DMS 273 treated with DMSO at 0.1 percent for 48 hours (cell line): ENCODE measurements at regions not wholly inside any gene's neighbourhood (a gene's known extent, or its start where the extent isn't known, plus 50 kb on each side); places are given as distances from the start of the nearest gene placed in this dataset.

Source experiments
- DNase-seq: peaks from one replicate; lab custom pipeline; 2025; lab: John Stamatoyannopoulos, UW

DNA sequence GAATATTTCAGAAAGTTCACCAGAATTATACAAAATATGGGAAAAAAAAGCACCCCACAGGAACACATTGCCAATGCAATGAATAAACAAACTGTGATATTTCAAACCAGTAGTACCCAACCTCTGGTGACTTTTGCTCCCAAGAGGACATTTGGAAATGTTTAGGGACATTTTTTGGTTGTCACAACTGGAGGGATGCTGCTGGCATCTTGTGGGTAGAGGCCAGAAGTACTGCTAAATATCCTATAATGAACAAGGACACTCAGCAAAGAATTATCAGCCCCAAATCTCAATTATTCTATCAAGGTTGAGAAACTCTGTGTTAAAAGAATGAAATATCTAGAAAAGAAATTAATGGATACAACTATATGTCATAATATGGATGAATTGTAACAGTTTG, 1334.4 kb upstream of the FLRT2 start:
- DNase-seq, result no peak

DNA sequence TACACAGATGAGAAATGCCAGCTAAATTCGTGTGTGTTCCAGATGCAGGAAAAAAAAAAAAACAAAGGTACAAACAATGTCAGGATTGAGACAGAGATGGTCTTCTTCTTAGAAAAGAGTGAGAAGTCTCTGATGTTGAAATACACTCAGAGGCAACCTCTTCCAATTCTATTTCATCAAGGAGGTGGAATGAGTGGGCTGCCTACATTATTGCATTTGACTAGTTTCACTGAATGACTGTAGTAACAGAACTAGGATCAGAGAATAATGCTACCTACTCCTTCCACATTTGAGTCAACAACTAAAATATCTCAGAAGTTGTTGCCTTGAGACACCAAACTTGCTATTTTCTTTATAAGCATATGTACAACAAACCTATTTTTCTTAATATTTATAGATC, 1332.2 kb upstream of the FLRT2 start:
- no peak for DNase-seq

GRCh38 chr14:84202486-84202885, 1327.5 kb upstream of the FLRT2 start:
- no peak for DNase-seq

- DNase-seq, result no peak
These were observed 1326.0 kb upstream of the FLRT2 start for GRCh38 chr14:84203896-84204295.

- DNase-seq, result no peak
These were observed 1321.5 kb upstream of the FLRT2 start for GRCh38 chr14:84208451-84208850.

DNA sequence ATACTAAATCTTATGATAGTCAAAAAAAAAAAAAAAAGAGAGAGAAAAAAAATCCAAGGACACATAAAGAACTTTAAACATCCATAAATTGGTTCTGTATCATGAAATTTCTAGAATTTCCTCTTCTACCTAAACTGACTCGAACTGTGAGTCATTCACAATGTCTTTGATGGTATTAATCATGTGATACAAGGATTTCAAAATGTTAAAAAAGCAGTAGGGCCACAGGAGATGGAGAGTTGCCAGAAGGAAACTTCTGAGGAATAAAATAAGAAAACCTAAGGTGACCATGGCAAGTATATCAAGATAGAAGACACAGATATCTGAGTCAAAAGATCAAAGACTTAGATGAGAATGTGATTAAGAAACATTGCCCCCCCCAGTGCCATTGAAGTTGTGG, 1320.9 kb upstream of the FLRT2 start:
- DNase-seq, result no peak

DNA sequence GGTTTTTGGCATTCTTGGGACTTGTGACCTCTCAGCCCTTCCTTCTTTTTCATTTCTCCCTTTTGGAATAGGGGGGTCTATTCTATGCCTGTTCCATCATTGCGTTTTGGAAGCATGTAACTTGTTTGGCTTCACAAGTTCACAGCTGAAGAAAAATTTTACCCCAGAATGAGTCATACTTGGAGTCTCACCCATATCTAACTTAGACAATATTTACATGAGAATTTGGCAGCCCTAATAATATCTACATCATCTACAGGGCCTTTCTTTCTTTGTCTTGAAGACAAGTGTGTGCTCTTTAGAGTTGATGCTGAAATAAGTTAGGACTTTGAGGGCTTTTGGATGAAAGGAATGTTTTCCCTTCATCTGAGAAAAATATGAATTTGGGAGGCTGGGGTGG, 1312.9 kb upstream of the FLRT2 start:
- no peak for DNase-seq

DNA sequence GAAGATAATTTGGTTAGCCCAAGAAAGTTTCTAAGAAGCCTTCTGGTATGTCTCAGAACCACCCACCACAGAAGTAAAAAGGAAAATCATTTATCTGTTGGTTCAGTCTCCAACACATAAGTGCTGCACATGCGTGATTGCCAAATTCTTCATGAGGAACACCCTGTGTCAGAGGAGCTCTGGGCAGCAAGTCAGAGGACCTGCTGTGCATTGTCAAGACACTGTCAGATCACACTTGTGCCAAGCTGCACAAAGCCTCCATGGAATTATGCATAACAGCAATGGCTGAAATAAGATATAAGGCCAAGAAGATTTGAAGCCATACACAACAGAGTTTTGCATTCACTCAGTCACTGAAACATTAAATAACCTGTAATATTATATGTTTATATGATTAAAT, 1304.7 kb upstream of the FLRT2 start:
- DNase-seq, result no peak

DNA sequence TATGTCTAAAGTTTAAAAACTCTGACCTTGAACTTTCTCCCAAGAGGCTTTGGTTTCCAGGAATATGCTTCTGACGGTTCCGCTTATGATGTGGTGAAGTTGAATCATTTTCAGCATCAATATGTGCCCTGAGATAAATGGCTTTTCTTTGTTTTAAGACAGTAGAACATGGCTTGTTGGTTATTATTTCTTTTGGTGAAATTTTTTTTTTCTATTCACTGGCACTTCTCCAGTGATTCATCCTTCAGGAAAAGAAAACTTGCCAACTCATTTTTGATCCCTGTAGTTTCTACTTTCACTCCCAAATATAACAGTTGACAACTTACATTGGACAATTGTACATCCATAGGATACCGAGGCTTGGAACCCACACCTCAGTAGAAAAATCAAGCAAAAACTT, 1301.2 kb upstream of the FLRT2 start:
- no peak for DNase-seq

DNA sequence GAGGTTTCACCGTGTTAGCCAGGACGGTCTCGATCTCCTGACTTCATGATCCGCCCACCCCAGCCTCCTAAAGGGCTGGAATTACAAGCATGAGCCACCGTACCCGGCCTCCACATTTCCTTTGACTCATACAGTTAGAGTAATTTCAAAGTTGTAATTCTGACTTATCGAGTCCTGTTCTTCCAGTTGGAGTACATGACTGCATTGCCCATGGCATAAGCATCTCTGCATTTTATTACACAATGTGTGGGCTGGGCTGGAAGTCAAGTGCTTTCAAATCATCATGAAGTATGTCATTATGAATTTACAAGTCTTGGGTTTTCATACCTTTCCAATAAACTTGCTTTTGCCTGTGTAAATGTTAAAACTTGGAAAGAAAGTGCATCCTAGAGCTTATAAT, 1295.7 kb upstream of the FLRT2 start:
- no peak for DNase-seq

DNA sequence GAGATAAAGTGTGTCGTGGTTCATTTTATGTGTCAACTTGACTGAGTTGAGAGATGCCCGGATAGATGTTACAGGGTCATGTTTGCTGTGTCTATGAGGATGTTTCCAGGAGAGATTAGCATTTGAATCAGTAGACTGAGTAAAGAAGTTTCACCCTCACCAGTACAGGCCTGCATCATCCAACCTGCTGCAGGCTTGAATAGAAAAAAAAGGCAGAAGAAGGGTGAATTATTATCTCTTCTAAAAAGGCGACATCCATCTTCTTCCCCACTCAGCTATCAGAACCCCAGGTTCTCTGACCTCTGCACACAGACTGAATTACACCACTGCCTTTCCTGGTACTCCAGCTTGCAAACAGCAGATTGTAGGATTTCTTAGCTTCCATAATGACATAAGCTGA, 1293.7 kb upstream of the FLRT2 start:
- no peak for DNase-seq

- no peak for DNase-seq
These were observed 1292.1 kb upstream of the FLRT2 start for GRCh38 chr14:84237881-84238280.

- no peak for DNase-seq
These were observed 1282.3 kb upstream of the FLRT2 start for GRCh38 chr14:84247693-84248092.

DNA sequence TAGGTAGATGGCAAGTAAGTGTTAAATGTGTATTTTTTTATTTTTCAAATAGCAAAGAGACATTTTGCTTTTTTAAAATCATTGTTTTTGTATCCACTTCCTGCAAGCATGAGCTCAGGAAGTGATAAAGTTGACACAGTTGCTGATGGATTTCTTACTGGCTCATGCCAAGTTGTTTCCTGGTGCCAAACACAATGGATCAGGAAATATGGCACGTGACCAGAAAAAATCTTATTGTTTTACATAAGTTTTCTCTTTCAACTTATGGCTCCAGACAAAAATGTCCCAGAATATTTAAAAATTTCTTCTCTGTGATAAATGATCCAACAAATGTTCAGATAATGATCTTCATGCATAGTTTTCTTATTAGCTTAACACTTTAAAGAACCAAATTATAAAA, 1279.1 kb upstream of the FLRT2 start:
- no peak for DNase-seq

- no peak for DNase-seq
These were observed 1278.4 kb upstream of the FLRT2 start for GRCh38 chr14:84251411-84252115.

GRCh38 chr14:84252706-84253105, 1277.2 kb upstream of the FLRT2 start:
- no peak for DNase-seq

DNA sequence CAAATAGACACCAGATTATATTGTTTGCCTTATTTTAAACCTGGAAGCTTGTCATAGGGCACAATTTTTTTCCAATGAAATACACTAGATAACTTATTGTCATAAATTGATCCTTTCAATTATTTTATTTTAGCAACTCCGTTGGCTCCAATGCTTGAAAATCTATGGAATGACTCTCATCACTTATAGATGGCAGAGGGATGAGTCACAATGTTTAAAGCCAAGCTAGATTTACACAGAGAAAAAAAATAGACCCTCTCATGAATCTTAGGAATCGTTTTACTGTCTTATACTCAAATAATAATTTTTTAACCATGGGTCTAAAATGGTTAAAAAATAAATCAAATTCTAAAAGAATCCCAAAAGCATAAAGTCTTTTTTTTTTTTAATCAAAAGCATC, 1276.6 kb upstream of the FLRT2 start:
- no peak for DNase-seq

DNA sequence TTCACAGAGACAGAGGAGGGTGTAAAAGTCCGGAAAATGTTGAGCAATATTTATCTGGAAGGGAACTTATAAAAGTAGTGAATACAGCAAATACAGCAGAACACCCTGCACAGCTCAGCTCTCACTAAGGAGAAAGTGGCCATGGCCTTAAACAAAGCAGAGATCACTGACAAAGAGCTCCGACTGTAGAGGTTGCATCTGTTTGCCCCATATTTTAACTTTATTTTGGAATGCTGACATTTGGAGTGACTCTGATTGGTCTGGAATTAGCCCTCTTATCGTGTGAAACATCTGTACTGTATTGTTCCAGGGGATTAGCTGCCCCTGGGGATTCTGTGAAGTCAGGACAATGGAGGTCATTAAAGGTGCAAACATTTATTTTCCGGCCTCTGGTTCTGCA, 1275.7 kb upstream of the FLRT2 start:
- DNase-seq, result no peak

- no peak for DNase-seq
These were observed 1267.0 kb upstream of the FLRT2 start for GRCh38 chr14:84262932-84263331.

DNA sequence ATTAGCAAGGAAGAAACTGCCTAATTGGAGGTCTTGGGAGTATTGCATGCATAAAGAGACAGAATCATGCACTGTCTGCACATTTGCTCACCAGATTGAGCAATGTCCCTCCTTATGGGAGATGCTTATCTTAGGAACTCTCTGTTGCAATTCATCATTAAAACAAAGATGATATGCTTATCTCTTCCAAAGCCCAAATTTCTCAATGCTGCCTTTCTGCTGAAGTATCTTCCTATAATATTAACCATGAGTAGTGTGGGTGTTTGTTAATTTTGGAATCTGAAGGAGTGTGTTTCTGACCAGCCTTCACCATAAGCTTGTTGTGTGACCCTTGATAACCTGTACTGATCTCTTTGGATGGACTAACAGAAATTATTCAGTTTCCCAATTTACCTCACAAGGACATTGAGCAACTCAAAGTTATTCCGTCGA, 1257.6 kb upstream of the FLRT2 start:
- DNase-seq, result no peak

DNA sequence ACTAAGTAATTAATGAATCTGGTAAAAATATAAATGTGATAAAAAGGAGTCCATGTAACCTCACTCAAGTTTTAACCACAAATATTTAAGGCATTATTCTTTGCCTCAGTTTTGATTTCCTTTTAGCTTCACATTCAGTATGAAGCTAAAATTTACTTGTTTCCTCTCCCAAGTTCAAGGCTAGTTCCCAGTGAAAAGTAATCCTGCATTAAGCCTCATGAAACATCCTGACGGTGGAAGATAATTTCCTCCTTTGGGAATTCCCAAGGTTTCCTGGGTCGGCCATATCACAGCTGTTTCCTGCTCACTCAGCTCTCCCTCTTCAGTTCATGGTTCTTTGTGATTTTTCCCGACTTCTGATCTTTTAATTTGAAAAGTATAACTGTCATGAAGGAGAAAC, 1256.8 kb upstream of the FLRT2 start:
- DNase-seq, result no peak

DNA sequence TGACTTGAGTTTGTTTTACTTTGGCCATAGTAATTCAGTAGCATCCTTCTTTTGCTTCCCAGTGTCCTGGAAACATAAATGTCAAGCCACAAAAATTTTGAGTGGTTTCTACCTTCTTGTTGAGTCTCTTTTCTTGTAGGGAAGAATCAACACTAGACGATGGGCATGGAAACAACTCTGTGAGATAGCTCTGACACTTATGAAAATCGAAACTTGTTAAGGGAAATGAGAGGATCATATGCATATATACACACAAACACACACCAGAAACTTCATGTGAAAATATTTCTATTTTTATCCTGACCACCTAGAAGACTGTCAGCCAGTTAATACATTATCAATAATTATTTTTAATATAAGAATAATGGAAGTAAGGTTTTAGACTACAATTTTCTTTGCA, 1247.3 kb upstream of the FLRT2 start:
- DNase-seq, result no peak

DNA sequence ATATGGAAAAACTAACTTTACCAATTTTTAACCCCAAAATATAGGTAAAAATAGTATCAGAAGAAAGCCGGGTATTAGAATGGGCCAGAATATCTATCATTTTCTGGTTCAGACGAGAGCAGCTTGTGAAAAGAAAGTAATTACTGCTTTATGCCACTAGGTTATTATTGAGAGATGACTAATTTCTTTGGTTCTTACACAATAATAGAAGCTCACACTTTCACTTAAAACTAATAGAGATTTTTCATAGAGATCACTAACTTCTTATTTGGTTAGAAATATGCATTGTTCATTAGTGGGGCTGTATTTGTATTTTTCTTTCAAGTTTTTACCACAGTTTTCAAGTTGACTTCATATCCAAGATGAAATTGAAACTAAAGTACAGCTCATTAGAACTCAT, 1241.2 kb upstream of the FLRT2 start:
- no peak for DNase-seq

DNA sequence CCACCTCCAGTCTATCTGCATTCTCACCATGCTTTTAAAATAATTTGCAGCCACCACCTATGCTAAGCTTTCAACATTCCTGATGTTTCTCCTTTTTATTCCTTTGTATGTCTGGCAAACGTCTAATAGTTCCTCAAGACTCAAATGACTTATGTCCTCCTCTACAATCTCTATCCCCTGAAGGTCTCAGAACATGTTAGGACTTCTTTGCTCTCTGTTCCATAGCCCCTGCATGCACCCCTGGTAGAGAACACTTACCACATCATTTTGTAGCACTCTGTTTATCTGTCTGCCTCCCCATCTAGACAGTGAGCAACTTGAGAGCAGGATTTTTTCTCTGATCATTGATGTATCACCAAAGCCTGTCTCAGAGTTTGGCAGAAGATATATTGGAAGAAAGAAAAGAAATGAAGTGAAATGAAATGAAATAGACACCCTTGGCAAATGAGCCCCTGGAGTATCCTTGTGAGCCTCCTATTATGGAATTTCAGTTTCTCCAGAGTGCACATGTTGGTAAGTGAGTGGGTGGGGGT, 1231.2 kb upstream of the FLRT2 start:
- DNase-seq, result no peak
